HG02571 (cell line): ENCODE measurements at regions not wholly inside any gene's neighbourhood (a gene's known extent, or its start where the extent isn't known, plus 50 kb on each side); places are given as distances from the start of the nearest gene placed in this dataset.
"Not testable (repeated sequence)": the region's sequence is repeated elsewhere in the genome, so short reads cannot be mapped to it uniquely, and the experiment has no call there.

Experiments used
- ATAC-seq: cut with Tn5 transposase; IDR thresholded peaks from one replicate; pipeline ENCODE4 v1.9.1; 2021; ENCODE audit warnings: mild to moderate bottlenecking, moderate library complexity; ENCODE audit not compliant: unreplicated experiment

- no peak for ATAC-seq
These were observed 569.4 kb downstream of the MEI4 start for GRCh38 chr6:78222226-78222625.

- ATAC-seq: no peak
These were observed 578.2 kb downstream of the MEI4 start for GRCh38 chr6:78231002-78231401.

- ATAC-seq: no peak
These were observed 590.7 kb downstream of the MEI4 start for GRCh38 chr6:78243519-78243918.

GRCh38 chr6:78251931-78252330 is 599.1 kb downstream of the MEI4 start:
- ATAC-seq: no peak

GRCh38 chr6:78253618-78254017 is 600.8 kb downstream of the MEI4 start:
- ATAC-seq: no peak

- ATAC-seq: no peak
These were observed 607.1 kb downstream of the MEI4 start for GRCh38 chr6:78259935-78260334.

- ATAC-seq: not testable (repeated sequence)
These were observed 606.9 kb upstream of the IRAK1BP1 start for GRCh38 chr6:78260427-78260826.

GRCh38 chr6:78268591-78269452 is 598.5 kb upstream of the IRAK1BP1 start:
- no peak for ATAC-seq

- no peak for ATAC-seq
These were observed 566.5 kb upstream of the IRAK1BP1 start for GRCh38 chr6:78300885-78301284.

GRCh38 chr6:78302411-78302810 is 564.9 kb upstream of the IRAK1BP1 start:
- ATAC-seq: no peak

GRCh38 chr6:78308025-78308424 is 559.3 kb upstream of the IRAK1BP1 start:
- no peak for ATAC-seq

GRCh38 chr6:78322068-78322845 is 545.1 kb upstream of the IRAK1BP1 start:
- no peak for ATAC-seq

- ATAC-seq: no peak
These were observed 543.1 kb upstream of the IRAK1BP1 start for GRCh38 chr6:78324213-78324612.

GRCh38 chr6:78340755-78341154 is 526.6 kb upstream of the IRAK1BP1 start:
- no peak for ATAC-seq

GRCh38 chr6:78345882-78346281 is 521.5 kb upstream of the IRAK1BP1 start:
- ATAC-seq: no peak

- no peak for ATAC-seq
These were observed 520.0 kb upstream of the IRAK1BP1 start for GRCh38 chr6:78347191-78347916.

GRCh38 chr6:78353040-78353439 is 514.3 kb upstream of the IRAK1BP1 start:
- ATAC-seq: no peak

GRCh38 chr6:78363688-78364087 is 503.7 kb upstream of the IRAK1BP1 start:
- ATAC-seq: no peak

- ATAC-seq: no peak
These were observed 501.9 kb upstream of the IRAK1BP1 start for GRCh38 chr6:78365473-78365872.

- ATAC-seq: no peak
These were observed 490.3 kb upstream of the IRAK1BP1 start for GRCh38 chr6:78377056-78377455.

GRCh38 chr6:78379982-78380381 is 487.4 kb upstream of the IRAK1BP1 start:
- ATAC-seq: no peak
